GM12874 (cell line): ENCODE measurements at regions not wholly inside any gene's neighbourhood (a gene's known extent, or its start where the extent isn't known, plus 50 kb on each side); places are given as distances from the start of the nearest gene placed in this dataset.

Experiments
- CTCF ChIP-seq: IDR thresholded peaks from 2 replicates; pipeline ENCODE4 v1.5.1; 2011; ENCODE audit warnings: low read depth, mild to moderate bottlenecking, control low read depth, low read length, moderate library complexity; ENCODE audit not compliant: insufficient read depth

- TF ChIP-seq CTCF: no peak
Observed at GRCh38 chr4:18638031-18638430, 616.5 kb upstream of the LCORL start.

GRCh38 chr4:18636001-18636585 is 614.5 kb upstream of the LCORL start:
- TF ChIP-seq CTCF: no peak

GRCh38 chr4:18635531-18635930 is 614.0 kb upstream of the LCORL start:
- no peak for TF ChIP-seq CTCF

- TF ChIP-seq CTCF: no peak
Observed at GRCh38 chr4:18631586-18631985, 610.0 kb upstream of the LCORL start.

GRCh38 chr4:18630218-18631110 is 608.9 kb upstream of the LCORL start:
- no peak for TF ChIP-seq CTCF

- no peak for TF ChIP-seq CTCF
Observed at GRCh38 chr4:18627447-18628005, 606.0 kb upstream of the LCORL start.

- no peak for TF ChIP-seq CTCF
Observed at GRCh38 chr4:18626996-18627395, 605.4 kb upstream of the LCORL start.
